ENCODE measurements at regions not wholly inside any gene's neighbourhood (a gene's known extent, or its start where the extent isn't known, plus 50 kb on each side); places are given as distances from the start of the nearest gene placed in this dataset.

DNA sequence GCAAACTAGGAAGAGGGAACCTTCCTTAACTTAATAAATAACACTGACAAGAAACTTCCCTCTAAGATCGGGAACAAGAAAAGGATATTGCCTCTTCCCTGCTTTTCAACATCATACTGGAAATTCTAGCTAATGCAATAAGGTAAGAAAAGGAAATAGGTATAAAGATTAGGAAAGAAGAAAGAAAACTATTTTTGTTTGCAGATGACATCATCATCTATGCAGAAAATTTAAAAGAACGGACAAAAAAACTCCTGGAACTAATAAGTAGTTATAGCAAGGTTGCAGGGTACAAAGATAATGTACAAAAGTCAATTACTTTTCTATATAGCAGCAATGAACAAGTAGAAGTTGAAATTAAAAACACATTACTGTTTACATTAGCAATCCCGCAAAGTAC lies 164.8 kb downstream of the WDR11 start:
- ATAC-seq, result no peak
- DNase-seq, result no peak
- intact Hi-C loops (cut with micrococcal nuclease), result no loop called here

DNA sequence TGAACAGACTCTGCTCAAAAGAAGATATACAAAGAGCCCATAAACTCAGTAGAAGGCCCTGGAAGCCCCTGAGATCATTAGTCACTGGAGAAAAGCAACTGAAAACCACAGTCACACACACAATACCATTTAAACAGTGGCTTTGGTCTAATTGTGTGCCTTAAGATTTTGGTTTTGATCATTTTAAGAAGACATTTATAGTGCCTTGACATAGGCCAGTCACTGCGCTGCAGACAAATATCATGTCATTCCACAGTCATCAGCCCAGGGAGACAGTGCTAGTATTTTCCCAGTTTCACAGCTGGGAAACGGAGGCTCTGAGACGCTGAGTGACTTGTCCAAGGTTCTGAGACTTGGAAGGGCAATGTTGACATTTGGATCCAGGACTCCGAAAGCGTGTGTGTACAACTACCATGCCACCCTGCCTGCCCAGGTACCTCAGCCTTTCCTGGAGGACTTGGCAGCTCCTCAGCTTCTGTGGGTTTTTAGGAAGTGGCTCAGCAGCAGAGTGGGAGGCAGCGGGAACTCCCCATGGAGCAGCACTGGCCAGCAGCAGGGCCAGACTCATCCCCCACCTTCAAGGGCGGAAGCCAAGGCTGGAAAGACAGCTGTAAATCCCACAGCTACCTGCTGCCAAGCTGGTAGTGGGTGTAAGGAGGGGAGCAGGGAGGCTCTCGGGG lies 173.9 kb downstream of the WDR11 start:
- no peak for ATAC-seq
- intact Hi-C loops (cut with micrococcal nuclease), result no loop called here
- DNase-seq, result no peak

DNA sequence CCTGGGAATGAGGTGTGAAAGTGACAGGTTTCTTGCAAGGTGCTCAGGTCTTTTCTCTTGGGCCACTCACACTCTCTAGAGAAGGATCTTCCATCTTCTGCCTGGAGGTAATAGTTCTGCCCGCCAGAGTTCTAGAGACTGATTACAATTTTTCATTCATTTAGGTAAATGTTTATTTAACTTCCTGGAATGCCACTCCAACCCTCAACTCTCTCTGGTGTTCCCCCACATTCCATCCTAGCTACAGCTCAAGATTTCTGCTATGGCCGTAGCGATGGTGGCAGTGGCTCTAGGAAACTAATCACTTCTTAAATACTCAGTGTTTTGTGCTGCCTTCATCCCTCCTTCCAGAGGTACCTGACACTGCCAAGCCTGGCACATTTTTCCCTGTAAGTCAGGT lies 174.6 kb downstream of the WDR11 start:
- DNase-seq, result no peak
- intact Hi-C loops (cut with micrococcal nuclease), result no loop called here
- ATAC-seq, result no peak

DNA sequence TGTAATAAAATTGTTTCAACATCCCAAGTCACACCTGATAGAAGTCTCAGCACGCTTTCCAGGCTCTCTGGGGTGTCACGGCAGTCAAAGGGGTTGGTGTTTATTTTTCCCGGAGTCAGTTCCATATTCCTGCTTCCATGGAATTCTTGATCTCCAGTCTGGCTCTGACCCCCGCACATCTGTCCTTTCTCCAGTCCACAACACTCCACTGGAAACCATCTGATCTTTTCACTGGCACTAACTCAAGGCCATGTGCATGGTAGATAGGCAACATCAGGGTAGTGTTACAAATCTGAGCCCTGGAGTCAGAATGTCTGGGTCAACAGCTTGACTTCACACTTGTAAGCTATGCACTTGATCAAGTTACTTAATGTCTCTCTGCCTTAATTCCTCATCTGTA lies 176.2 kb downstream of the WDR11 start:
- intact Hi-C loops (cut with micrococcal nuclease), result no loop called here
- ATAC-seq, result peak; percentile 47
- no peak for DNase-seq

DNA sequence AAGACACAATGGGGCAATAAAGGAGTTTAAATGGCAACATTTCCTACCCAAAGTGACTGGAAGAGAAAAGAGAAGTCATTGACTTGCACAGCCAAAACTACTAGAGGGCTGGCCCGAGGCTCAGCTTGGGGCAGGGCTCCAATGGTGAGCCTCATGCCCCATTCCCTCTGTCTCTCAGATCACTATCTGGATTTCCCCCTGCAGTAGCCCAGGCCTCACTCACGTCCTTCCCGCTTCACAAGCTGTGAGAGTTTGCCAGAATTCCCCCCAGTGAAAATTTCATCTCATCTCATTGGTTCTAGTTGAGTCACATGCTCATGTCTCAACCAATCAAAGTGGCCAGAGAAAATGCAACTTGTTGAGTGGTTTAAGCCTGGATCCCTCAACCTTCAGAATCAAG lies 181.3 kb downstream of the WDR11 start:
- intact Hi-C loops (cut with micrococcal nuclease), result no loop called here
- no peak for ATAC-seq
- DNase-seq, result no peak

DNA sequence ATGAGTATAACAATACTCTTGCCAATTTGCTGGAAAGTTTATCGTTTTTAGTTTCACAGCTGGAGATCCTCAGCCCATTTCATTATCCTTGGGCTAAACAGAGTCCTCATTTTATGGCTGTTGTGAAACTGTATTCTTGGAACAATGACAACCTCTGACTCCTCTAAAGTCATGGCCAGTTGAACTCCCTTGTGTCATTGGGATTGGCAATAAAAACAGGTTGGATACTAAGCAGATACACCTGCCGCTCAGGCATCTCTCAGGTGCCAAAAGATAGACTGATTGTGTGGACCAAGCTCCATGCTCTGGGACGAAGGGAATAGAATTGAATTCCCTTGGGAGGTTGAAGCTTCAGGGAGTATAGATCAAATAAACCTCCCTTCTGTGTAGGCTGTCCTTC lies 182.2 kb downstream of the WDR11 start:
- DNase-seq (no peak), ATAC-seq (peak; percentile 90)
- intact Hi-C loops (cut with micrococcal nuclease), result no loop called here

DNA sequence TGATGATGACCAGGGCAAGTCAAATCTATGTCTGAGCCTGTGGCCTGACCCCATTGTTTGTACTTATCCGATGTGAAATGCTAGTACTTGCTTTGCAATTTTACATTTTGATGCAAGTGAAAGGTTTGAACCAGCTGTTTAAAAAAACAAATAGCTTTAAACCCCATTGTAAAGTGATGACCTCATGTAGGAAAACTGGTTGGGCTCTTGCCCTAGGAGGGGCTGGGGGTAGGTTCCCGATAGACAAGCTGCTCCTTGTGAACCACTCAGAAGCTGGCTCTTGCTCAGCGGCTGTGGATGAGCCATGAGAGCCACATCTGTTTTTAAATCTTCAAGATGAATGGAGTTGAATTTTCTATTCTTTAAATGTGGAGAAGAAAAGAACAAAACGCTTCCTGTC lies 185.3 kb downstream of the WDR11 start:
- intact Hi-C loops (cut with micrococcal nuclease), result no loop called here
- DNase-seq (peak; percentile 43), ATAC-seq (peak; percentile 62)

DNA sequence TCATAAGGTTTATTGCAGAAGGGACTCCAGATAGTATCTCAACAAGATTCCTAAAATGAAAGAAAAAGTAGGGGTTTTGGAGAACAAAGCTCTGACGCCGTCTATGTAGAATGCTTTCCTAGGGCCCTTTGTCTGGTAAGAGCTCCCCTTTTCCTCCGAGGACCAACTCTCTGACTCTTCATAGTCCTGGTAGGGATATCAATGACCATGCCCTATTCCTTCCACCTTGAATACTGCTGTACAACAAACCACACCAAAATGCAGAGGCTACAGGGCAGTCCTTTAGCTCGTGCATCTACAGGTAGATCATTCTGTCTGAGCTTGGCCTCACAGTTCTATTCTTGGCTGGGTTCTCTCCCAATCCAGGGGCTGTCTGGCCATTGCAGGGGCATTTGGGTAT lies 190.3 kb downstream of the WDR11 start:
- intact Hi-C loops (cut with micrococcal nuclease), result no loop called here
- DNase-seq (no peak), ATAC-seq (no peak)

DNA sequence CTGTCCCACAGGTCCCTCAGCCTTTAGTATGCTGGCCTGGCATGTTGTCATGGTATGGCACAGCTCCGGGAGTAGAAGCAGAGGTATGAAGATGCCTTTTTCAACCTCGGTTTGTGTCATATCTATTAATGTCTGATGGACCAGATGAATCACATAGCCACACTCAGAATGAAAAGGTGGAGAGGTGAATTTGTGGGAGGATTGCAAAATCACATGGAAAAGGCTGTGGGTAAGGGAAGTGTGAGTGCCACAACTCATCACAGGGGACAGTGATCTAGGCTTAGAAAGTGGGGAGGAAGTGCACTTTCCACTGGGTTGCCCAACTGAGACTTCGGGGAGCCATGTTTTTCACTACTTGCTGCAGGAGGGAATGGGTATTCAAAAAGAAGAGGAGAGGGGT lies 190.7 kb downstream of the WDR11 start:
- intact Hi-C loops (cut with micrococcal nuclease), result no loop called here
- ATAC-seq, result no peak
- DNase-seq, result no peak

DNA sequence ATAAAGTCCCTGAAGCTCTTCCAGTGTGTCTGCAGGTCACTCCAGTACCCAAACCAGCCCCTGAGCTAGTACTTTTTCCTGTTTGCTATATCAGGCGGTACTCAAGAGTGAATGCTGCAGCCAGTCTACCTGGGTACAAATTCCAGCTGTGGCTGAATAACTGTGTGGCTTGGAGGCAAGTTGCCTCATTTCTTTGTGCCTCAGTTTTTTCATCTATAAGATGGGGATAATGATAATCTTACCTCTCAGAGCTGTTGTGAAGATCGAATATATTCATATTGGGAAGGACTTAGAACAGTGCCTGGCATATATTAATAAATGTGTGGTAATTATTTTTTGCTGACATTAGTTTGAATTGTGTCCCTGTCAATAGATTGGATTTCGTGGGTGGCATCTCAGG lies 191.2 kb downstream of the WDR11 start:
- intact Hi-C loops (cut with micrococcal nuclease), result no loop called here
- ATAC-seq (no peak), DNase-seq (no peak)

DNA sequence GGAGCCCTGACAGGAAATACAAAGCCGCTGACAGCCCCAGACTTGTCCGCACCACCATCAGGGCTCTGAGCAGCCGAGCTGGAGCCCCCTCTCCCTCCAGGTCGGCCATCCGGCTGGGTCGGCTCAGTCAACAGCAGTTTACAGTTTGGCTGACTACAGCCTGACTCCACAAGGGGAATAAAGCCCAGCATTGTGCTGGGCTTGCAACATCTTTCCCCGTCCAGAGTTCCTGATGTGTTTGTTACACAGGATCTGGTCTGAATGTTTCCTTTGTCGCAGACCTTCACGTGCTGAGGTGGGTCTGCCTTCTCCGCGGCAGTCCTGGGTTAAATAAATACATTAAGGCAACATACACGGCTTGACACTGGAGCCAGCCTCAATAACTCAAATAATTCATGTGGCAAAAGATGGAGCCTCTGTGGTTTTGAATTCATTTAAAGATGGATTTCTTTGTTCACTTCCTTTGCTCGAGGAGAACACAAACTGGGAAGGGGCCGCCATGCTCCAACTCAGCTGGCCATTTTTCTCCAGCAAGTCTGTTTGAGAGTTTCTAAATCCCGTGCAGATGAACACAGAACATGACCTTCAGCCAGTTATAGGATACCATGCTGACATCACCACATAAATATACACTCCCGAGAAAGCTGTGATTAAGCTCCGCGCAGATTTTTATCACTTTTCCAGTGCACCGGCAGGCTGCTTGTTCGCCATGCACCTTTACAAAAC lies 192.1 kb downstream of the WDR11 start:
- intact Hi-C loops (cut with micrococcal nuclease), result no loop called here
- DNase-seq (peak; percentile 45), ATAC-seq (peak; percentile 60)

DNA sequence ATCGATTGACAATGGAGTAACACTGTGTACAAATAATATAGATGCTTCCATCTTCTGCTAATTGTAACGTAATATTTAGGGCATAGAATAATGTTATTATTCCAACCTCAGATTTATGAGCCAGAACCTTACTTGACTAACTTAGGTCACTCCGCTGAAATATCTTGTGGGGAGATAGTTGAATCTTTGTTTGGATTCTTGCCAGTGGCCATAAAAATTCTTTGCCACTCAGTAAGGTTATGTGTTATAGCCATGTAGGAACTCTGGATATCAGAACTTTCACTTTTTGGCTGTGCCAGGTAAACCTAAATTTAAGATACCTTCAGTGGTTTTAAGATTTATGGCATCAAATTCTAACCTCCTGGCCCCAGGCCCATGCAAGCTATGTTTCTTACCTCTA lies 197.6 kb downstream of the WDR11 start:
- ATAC-seq, result no peak
- intact Hi-C loops (cut with micrococcal nuclease), result no loop called here
- no peak for DNase-seq

DNA sequence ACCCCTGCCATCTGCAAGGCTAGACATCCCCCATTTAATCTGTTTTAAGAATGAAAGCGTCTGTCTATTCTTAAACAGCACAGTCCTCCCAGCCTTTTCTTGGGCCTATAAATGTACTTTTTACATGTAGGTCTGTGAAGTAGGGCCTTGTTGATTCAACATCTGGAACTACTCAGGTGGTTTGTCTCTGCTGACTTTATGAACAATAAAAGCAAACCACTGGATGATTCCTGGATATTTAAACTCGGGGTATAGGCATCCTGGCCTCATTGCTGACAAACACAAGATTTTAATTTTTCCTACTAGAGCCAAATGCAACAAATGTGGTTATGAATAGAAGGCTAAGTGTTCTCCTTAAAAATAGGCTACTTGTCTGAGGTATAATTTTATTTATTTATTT lies 198.3 kb downstream of the WDR11 start:
- intact Hi-C loops (cut with micrococcal nuclease), result no loop called here
- ATAC-seq (no peak), DNase-seq (no peak)

DNA sequence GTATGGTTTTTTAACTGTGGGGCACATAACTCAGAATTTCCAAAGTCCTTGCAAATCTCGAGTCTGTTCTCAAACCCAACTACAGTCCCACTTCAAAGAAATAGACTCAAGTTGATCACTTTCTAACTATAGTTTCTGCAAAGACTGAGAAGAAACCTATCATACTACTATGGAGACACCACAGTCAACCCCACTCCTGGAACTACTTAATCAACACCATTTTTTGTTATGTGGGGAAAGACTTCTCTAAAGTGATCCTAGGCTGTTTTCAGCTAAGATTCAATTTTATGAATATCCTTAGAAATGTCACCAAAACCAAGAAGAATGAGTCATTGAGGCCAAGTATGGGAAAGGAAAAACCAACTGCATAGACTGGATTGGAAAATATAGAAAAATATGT lies 198.8 kb downstream of the WDR11 start:
- intact Hi-C loops (cut with micrococcal nuclease), result no loop called here
- DNase-seq (no peak), ATAC-seq (no peak)

DNA sequence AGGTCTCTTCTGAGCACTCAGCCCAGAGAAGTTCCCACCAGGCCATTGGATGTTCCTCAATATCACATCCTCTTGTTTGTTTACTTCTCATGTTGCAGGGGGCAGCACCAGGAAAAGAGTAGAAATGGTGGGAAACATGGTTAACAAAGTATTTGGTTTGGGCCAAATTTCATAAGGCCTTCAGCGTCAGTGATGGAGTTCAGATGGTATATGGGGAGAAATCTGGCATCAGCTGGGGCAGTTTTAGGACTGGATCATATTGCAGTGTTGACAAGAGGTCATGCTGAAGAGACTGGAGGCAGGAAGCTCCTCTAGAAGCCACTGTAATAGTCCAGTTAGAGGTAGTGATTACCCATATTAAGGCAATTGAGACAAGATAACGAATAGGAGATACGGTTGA lies 200.0 kb downstream of the WDR11 start:
- no peak for DNase-seq
- intact Hi-C loops (cut with micrococcal nuclease), result no loop called here

DNA sequence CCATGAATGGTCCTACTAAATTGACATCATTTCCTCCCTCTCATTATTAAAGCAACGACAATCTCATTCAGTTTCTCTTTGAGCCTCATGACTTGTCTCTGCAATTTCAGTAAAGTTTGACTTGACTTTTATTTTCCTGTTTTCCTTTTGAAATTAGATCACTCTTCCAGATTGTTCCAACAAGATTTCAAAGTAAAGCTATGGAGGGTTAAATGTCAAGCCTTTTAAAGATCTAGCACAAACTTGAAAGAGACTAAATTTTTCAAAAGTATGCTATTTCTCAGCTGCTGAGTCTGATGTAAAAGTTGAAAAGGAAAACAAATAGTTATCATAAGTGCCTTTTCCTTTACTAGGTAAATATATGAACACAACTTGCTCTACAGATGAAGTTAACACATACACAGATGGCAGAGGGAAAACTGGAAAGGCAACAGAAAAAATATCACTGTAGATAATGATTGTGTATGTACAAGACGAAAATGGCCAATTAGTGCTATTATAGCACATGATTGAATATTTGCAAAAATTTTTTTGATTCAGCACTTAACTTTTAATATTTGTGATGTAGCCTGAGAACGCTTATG lies 200.6 kb downstream of the WDR11 start:
- intact Hi-C loops (cut with micrococcal nuclease), result no loop called here
- no peak for ATAC-seq
- no peak for DNase-seq

More for the DNA sequence above, 200.0 kb downstream of the WDR11 start:
- no peak for ATAC-seq

DNA sequence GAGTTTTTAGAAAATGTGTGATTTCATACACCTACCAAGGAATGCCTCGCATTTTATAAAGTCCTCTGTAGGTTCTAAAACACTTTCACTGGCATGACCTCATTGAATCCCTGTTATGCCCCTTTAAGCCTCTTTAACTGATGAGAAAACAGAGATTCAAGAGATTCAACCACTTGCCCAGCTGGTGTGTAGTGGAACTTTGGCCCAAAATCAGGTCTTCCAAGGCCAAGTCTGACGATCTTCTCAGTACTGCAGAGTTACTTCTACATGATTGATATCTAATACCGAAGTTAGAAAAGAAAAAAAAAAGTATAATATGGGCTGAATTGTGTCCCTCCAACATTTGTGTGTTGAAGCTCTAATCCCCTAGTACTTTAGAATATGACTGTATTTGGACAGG lies 202.0 kb downstream of the WDR11 start:
- intact Hi-C loops (cut with micrococcal nuclease), result no loop called here
- ATAC-seq (no peak), DNase-seq (no peak)

DNA sequence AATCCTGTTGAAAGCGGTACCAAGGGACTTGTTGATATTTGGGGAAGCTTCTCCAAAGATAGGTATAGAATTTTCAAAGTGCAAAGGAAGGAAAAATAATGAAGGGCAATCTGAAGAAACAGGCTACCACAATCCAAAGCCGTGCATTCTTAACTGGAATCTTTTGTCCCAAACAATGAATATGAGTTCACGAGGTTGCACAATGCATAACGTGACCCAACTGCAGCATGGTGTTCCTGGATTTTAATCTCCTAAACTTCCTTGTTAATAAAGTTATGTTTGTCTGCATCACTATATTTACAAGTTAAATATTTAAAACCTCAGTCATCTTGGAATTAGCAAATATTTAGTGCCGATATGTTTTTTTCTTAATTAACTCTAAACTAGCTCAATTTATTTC lies 203.7 kb downstream of the WDR11 start:
- ATAC-seq, result no peak
- intact Hi-C loops (cut with micrococcal nuclease), result no loop called here
- no peak for DNase-seq

DNA sequence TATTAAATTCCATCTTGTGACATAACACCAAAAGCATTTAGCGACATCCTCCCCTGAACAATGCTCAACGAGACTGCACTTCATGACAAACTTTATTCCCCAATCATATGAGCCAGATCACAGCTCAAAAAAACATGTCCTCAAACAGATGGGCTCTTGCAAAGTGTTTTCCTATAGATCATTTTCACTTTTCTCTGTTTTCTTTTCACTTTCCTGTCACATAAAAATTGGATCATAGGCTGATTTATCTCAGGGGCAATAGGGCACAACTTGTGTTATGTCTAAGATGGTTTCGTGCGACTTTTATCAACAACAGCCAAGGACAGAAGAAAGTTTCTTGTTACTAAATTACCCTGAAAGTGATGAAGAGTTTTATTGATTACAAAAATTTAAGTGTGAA lies 206.1 kb downstream of the WDR11 start:
- no peak for DNase-seq
- no peak for ATAC-seq

DNA sequence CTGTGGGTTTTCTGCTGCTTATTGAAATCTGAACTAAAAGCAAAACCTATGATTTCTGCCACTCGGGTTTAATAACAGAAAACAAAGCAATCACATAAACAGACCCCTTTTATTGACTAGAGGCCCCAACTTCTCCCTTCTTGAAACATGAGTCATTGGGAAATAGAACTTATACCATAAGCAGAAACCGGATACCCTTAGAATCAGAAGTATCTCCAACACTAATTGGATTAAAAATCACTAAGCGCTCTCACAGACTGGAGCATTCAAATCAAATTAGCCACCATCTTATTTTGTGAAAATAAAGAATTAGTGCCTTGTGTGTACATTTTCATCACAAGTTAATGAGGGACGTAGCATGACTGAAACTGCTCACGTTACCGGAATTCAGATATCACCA lies 206.9 kb downstream of the WDR11 start:
- intact Hi-C loops (cut with micrococcal nuclease), result no loop called here
- no peak for DNase-seq
- ATAC-seq, result no peak

More for the DNA sequence above, 206.1 kb downstream of the WDR11 start:
- intact Hi-C loops (cut with micrococcal nuclease), result no loop called here

DNA sequence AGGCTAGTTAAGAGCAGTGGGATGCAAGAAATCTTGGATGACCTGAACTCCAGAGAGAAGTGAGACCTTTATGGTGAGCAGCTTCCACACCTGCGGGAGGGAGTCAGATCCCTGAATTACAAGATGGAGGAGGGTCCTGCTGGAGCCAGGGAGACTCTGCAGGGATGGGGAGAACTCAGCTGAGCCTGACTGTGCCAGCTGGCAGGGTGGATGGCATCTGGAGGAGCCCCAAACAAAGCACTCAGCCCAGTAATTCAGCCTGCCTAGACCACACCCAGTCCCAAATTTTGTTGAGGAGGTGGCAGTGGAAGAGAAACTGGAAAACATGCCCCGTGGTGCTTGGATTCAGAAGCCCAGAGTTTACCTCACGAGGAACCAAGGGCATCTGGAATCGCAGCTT lies 208.2 kb downstream of the WDR11 start:
- intact Hi-C loops (cut with micrococcal nuclease), result no loop called here
- DNase-seq (no peak), ATAC-seq (no peak)
